Activated CD4-positive, alpha-beta T cell treated with anti-CD3 and anti-CD28 coated beads, Interleukin-2, amount 50 U/mL, for 24 hours (primary cell): ENCODE measurements at regions not wholly inside any gene's neighbourhood (a gene's known extent, or its start where the extent isn't known, plus 50 kb on each side); places are given as distances from the start of the nearest gene placed in this dataset.
"Not testable (repeated sequence)": the region's sequence is repeated elsewhere in the genome, so short reads cannot be mapped to it uniquely, and the experiment has no call there.

Experiments used
- DNase-seq, 2 donors: peaks; one replicate each; pipeline ENCODE4 v3.0.0-alpha.2; 2020; ENCODE audit warnings: low read depth in 1 of 2, low spot score in 1 of 2

DNA sequence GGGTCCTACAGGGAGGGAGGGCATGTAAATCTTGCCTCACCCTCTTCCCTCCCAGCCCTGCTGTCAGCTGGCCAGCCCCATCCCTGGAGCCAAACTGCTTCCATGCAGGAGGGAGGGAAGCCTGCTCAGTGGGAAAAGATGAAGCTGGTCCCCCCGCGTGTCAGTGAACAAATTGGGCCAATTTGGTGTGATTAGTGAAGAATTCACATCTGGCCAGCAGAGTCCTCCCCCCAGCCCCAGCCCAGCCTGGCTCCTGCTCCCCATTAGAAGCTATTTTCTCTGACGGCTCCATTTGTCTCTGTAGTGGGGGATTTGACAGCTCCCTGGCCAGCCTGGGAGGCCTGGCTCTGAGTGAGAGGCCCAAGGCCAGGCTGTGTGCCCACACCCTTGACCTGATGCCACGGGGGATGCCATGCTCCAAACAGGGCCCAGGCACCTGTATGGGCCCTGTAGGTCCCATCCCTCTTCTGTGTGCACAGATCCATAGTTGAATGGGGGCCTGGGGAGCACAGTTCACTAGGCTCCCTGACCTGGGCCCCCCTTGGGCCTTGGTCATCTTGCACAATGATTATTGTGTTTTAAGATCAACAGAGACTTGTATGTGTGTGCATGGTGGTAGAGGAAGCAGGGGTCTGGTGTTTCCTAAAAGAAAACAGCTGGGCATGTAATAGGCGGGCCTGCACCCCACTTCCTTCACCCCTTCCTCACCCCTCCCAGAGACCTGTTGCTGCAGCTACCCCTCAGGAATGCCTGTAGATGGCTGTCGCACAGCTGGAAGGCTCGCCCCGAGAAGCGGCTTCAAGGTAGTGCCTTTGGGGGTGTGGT lies 50.7 kb upstream of the TAC4 start:
- no peak for DNase-seq

DNA sequence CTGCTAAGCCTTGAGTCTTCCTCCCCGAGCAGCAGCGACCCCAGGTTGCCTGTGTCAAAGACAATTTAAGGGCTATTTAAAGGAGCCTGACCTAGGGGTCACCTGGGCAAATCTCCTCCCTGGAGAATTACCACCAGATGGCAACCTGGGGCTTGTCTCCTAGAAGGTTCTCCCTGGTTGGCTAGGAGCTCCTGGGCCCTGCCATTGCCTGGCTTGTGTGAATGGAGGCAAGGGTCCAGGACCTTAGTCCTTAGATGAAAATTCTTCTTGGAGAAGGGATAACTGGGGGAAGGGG lies 51.3 kb upstream of the TAC4 start:
- no peak for DNase-seq

DNA sequence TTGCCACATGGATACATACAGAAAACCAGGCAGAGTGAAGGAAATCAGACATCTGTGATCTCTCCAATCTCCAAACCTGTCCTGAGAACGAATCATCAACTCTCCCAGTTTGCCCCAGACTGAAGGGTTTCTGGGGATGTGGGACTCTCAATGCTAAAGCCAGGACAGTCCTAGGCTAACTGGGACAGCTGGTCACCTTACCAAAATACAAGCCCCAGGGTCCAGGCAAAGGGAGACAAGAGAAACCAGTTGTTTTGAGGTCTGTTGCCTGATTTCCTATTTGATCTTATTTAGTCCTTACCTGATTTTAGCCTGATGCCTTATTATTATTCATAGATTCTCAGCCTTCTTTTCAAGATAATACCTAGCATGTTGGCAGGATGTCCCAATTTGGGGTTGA lies 51.7 kb upstream of the TAC4 start:
- DNase-seq: no peak

DNA sequence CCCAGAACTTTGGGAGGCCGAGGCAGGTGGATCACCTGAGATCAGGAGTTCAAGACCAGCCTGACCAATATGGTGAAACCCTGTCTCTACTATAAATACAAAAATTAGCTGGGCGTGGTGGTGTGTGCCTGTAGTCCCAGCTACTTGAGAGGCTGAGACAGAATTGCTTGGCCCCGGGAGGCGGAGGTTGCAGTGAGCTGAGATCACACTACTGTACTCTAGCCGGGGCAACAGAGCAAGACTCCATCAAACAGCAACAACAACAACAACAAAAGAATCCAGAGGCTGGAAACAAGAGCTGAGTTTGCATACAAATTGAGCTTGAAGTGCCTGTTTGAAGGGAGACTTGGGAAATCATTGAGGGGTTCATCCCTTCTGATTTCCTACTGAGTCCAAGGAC lies 52.9 kb upstream of the TAC4 start:
- not testable (repeated sequence) for DNase-seq

DNA sequence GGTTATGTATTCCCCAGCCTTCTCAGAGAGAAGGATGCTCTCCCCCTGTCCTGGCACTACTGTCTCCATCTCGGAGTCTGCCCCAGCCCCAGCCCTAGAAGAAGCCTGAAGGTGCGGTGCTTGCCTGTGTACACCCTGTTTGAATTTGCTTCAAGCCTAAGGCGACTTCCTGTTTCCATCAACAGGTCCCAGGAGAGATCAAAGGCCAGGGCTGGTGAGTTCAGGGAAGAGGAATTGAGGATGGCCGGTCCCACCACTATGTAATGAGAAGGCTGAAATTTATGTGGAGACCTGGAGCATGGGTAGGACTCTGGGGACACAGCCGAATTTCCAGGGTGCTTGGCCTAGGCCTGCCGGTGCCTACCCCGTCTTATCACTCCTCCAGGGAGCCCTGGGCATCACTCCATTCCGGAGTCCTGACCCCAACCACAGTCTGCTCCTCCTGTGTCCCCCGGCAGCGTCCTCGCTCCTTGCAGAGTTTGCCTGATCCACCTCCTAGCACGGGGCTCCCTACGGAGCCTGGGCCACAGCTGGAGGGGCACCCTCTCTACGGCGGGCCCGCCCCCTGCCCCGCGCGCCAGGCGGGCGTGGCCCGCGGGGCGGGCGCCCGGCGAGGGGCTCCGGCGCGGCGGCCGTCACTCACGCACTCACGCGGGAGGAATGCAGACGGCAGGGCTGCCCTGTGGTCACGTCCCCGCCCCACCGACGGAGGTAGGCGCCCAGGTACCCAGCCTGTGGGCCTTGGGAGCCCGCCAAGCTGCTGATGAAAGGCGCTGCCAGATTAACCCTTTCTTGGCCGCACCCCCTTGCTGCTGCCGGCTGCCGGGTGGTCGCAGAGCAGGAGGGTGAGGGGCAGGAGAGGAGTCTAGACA lies 53.8 kb upstream of the TAC4 start:
- DNase-seq: no peak

DNA sequence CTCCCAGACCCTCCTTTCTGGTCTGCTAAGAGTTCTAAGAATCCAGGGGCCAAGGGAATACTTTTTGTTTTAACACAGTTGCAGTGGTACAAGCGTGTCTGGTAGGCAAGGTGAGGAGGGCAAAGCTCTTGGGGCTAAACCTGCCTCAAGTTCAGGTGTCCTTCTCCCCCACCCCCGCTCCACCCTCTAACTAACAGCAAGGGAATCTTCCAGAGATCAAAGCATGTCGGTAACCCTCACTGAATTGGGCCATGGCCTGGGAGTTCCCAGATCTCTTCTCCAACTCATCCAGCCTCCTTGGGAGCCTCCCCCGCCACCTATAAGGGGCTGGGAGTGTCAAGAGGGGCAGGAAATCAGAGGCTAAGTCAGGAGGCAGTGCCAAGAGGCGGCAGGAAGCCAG lies 55.7 kb upstream of the TAC4 start:
- DNase-seq: no peak

DNA sequence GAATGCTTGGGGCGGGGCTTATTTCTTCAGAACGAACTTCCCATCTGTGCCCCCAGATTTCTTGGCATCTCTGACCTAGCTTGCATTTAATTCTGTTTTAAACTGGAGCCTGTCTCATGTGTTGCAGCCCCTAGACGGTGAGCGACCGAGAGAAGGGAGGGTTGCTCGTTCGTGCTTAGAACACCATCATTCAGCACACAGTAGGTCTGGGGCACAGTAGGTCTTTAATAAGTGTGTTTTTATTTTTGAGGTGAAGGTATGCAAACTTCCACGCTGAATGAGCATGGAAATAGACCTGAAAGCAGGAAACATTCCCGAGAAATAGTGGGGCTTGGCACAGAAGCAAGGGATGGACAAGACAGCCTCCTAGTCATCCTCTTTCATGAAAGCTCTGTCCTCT lies 57.0 kb upstream of the TAC4 start:
- DNase-seq: no peak

DNA sequence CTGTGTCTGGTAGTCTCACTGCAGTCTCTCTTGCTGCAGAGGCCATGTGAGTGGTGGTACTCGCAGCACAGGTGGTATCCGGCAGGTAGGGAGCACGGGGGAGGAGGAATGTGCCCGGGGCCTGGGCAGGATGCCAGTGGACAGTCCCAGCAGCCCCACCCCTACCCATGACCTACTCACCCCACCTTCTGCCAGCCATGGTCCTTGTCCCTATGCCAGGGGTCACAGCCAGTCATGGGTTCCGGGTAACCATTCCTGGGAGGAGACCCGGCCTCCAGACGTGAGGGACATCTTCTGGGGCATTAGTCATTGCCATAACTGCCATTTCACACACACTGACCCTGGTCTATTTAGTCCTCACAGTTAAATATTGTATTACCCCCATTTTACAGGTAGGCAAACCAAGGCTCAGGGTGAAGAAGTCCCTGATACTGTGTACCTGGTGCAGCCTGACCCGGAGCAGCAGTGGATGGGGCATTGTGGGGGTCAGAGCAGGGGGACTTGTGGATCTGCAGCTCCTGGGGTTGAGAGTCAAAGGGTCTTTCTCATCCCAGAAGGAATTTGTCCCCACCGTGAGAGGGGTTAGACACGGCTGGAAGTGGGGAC lies 58.8 kb upstream of the TAC4 start:
- DNase-seq: no peak

DNA sequence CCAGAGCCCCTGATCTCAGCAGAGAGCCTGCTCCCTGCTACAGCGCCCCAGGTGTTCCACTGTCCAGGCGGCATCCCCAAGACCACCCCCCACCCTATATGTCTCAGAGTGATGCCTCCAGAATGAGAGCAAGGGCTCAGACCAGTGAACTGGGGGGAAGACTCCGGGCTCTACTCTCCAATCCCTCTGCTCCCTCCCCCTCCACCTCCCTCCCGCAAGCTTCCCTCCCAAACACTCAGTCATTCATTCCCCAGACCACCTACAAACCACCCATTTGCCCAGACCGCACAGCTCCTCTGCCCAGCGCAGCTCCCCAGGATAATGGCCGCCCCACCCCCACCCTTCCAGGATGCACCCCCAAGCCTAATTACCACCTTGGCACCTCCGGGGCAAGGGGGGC lies 59.4 kb upstream of the TAC4 start:
- DNase-seq: no peak

DNA sequence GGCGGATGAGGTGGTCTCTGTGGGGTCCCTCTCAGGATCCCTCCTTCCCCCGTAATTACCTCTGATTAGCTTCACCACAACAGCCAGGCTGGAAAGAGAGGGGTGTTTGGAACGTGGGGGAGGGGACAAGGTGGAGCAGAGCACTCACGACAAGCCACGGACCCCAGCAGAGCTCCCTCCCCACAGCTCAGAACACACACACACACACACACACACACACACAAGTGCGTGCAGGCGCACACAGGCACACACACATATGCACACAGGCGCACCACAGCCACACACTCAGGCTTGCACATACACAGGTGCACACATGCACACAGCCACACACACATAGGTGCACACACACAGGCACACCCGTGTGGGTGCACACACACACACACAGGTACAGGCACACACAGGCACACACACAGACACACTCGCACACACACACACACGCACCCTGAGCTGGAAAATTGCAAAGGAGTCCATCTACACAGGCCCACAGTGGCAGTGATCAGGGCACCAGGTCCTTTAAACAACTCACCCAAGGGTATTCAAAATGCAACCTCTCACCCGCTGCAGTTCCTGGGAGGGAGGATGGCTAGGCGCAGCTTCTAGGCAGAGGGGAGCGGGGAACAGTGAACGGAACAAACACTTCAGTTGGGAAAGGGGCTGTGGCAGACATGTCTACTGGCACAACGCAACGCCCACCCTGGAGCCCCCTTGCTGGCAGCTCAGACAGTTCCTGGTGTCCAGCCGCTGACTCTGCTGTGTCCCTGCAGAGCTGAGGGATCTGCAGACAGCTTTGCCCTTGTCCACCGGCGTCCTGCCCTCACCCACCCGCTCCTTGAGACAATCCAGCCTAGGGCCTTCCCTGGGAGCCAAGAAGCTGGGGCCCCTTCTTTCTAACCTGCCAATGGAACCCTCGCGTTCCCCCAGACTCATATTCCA lies 59.9 kb upstream of the DLX4 start:
- DNase-seq: no peak

DNA sequence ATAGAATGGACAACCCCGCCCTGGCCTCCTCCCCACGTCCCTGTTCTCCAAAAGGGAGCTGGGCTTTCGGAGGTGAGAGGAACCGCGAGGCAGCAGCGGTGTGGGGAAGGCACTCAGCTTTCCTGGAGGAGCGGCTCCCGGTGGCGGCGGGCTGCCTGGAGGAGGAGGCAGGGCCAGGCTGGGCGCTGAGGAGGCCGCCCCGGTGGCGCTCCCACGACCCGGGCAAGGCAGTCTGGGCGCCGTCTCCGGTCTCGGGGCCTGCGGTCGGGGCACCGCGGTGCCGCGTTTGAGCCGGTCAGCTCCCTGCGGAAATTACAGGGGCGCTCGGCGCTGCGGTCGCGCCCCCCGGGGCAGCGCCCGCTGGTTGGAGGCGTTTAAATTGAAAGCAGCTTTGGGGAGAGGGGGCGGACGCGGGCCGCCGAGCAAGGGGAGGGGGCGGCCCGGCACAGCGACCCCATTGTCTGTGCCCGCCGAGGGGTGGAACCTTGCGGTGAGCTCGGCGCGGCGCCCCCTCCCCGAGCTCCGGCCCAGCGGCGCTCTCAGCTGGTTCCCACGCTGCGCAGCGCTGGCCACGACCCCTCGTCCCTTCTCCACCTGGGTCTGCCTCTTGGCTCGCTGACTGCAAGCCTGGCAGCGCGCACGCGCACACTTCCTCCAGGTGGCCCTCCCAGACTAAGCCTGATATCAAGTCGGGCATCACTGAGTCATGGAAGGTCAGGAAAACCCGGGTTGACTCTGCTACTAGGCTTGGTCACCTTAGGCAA lies 58.7 kb upstream of the DLX4 start:
- peak in 1 of 2 donors; percentile 6 for DNase-seq

DNA sequence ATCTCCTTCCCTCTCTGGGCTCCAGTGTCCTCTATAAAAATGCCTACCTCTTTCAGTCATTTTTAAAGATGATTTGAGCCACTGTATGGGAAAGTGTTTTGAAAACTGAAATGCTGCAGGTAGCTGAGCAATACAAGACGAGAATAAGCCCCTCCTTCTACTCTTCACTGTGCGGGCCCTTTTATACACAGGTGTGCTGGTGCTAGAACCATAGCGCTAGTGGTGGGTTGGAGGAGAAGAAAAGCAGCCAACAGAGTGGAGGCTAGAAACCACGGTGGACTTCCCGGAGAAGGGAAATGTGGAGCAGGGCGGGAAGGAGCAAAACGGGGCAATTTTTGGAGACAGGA lies 58.2 kb upstream of the DLX4 start:
- DNase-seq: no peak

DNA sequence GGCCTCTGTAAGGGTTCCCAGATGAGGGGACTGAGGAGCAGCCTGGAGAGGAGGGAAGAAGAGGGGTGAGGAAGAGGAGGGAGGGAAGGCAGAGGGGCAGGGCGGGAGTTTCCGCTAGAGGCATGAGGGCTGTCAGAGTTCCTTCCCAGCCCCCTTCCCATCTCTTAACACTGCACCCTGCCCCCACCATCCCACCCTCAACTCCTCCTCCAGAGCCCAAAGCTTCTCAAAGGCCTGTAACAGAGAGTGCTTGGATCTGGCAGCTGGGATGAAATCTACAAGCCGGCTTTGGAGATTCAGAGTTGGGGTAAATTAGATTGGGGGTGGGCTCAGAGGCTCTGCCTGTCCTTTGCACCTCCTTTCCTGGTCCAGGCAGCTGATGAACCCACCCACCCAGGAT lies 57.3 kb upstream of the DLX4 start:
- DNase-seq: no peak

DNA sequence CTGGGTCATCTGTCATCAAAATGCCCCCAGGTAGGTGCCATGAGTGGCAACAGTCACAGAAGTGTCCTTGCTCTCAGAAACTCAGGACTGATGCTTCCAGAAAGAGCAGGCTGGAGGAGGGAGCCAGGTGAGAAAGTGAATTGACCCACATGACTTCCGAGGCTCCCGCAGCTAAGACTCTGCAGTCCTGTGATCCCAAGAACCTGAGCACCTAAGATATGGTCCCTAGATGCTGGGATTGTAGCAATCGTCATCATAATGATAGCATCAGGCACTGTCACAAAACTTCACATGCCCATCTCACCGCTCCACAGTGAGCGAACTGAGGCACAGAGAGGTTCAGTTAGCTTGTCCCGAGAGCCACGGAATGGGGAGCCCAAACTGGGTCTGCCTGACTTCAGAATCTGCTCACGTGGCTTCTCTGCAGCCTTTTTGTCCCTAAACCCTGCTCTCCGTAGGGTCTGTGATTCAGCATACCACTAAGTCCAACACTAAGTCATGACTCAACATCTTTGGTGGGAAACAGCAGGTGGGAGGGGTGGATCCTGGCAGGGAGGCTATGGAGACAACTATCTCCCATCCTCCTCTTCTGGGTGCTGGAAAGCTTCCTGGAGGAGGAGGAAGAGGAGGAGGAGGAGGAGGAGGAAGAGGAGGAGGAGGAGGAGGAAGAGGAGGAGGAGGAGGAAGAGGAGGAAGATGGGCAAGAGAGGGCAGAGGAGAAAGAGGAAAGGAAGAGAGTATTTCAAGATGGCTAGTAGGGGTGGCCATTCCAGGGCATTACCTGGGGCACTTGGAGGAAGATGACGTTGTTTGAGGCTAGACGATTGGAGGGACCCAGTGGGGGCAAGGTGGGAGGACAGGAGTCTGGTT lies 55.5 kb upstream of the DLX4 start:
- DNase-seq: no peak

DNA sequence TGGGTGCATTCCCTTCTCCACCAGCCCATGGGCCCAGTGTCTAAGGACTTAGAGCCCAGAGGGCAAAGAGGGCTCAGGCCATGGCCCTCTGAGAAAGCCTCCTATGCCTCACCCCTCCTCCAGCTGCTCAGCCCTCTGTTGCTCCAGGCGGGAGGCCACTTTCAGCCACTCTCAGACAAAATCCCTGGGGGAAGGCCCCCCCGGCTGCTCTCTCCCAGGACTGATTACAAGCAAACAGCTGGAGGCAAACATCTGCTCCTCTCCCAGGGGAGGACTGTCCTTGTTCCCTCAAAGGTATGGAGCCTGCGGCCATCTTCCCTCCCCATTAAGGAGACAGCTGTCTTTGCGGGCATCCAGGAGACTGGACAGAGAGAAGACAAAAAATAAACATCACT lies 54.9 kb upstream of the DLX4 start:
- DNase-seq: no peak

DNA sequence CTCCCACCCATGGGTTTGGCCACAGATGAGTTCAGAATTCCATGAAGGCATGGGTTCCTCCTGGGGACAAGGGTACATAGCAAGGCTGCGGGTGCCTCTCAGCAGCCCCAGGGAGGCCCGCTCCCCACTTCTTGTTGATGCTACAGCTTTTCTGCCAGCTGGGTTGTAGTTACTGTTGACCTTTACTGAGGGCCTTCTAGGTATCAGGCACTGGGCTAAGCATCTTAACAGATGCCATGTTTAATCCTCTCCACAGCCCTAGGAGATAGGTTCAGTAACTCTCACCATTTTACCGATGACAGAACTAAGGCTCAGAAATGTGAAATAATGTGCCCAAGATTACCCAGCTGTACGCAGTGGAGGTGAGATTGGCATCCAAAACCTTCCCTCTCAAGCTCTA lies 54.3 kb upstream of the DLX4 start:
- no peak for DNase-seq

DNA sequence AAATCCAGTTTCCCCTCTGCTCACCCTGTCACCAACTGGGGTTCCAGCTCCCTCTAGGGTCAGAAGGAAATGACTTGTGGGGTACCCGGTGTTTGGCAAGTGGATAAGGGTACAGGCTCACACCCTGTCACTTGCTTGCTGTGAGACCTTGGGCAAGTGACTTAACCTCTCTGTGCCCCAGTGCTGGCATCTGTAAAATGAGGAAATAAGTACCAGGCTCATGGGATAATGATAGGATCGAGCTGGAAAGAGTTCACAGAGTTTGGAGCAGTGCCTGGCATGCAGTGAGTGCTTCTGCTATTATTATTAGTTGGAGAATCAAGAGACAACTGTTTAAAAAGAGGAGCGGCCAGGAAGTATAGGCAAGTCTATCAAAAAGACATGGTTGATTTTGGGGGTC lies 53.7 kb upstream of the DLX4 start:
- no peak for DNase-seq

DNA sequence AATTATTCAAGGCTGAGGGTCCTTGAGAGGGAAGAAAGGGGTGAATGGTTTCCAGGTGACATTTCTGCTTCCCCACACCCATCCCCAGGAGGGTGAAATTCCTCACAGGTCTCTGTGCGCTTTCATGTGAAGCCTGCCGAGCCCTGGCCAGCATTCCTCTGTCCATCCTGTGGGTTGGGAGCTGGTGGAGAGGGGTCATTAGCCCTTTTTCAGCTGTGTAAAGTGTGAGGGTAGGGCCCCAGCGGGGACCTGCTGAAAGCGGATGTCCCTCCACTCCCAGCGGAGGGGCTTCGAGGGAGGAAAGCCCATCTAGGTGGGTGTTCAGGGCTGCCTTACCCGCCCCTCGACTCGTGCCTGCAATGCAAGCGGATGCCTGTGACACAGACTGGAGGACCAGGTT lies 53.3 kb upstream of the DLX4 start:
- no peak for DNase-seq

DNA sequence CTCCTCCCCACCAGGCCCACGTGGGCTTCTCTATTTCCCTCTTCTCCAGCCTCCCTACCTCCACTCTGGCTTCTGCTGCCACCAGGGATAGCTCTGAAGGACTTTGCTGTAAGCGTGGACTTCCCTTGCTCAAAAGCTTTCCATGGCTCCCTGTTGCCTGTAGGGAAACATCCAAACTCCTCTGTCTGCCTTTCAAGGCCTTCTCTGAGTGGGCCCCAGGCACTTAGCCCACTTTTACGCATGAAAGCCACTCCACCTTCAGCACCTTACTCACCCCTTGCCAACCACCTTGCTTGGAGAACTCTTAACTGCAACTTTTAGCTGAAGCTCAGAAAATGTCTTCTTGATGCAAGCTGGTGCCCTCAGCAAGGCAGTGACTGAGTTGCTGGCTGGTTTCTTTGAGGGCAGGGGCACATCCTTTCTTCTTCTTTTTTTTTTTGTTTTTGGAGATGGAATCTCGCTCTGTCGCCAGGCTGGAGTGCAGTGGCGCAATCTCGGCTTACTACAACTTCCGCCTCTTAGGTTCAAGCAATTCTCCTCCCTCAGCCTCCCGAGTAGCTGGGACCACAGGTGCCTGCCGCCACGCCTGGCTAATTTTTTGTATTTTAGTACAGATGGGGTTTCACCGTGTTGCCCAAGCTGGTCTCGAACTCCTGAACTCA lies 52.0 kb upstream of the DLX4 start:
- DNase-seq: no peak
